OCI-LY1 (cell line): ENCODE measurements at regions not wholly inside any gene's neighbourhood (a gene's known extent, or its start where the extent isn't known, plus 50 kb on each side); places are given as distances from the start of the nearest gene placed in this dataset.

Experiments used
- H2AFZ ChIP-seq: fragments of 200-600 bp; sonication (generic), shearing (Covaris generic); 2 replicates; pipeline ENCODE4 v1.6.0; 2014; ENCODE audit warnings: antibody characterized with exemption, mild to moderate bottlenecking, low read length
- H3F3A ChIP-seq: fragments of 200-600 bp; sonication (generic), shearing (Covaris generic); 2 replicates; pipeline ENCODE4 v1.6.0; 2014; ENCODE audit warnings: mild to moderate bottlenecking, antibody characterized with exemption, low read length, moderate library complexity; ENCODE audit not compliant: insufficient read depth
- H3K27ac ChIP-seq: fragments of 200-600 bp; sonication (generic); 2 replicates; pipeline ENCODE4 v1.5.1; 2014; ENCODE audit warnings: low read length, mixed run types, mild to moderate bottlenecking, low read depth; ENCODE audit not compliant: poor library complexity, severe bottlenecking
- H3K27me3 ChIP-seq: fragments of 200-600 bp; sonication (generic); 2 replicates; pipeline ENCODE4 v1.6.0; 2014; ENCODE audit warnings: antibody characterized with exemption, mild to moderate bottlenecking, low read length, moderate library complexity; ENCODE audit not compliant: insufficient read depth
- H3K36me3 ChIP-seq: fragments of 200-600 bp; sonication (generic); 2 replicates; pipeline ENCODE4 v1.6.1; 2014; ENCODE audit warnings: mild to moderate bottlenecking, antibody characterized with exemption, low read length, moderate library complexity, mixed read lengths; ENCODE audit not compliant: insufficient read depth
- H3K4me1 ChIP-seq: fragments of 200-600 bp; sonication (generic); 2 replicates; pipeline ENCODE4 v1.5.1; 2014; ENCODE audit warnings: mild to moderate bottlenecking, low read length, moderate library complexity; ENCODE audit not compliant: insufficient read depth, severe bottlenecking
- H3K4me2 ChIP-seq: fragments of 200-600 bp; sonication (generic), shearing (Covaris generic); 2 replicates; pipeline ENCODE4 v1.6.1; 2014; ENCODE audit warnings: low read length
- H3K4me3 ChIP-seq: fragments of 200-600 bp; sonication (generic); 2 replicates; pipeline ENCODE4 v1.5.1; 2014; ENCODE audit warnings: low read length, low read depth, mild to moderate bottlenecking, mixed read lengths; ENCODE audit not compliant: poor library complexity, severe bottlenecking
- H3K79me2 ChIP-seq: fragments of 200-600 bp; shearing (Covaris generic); 2 replicates; pipeline ENCODE4 v1.6.1; 2016; ENCODE audit warnings: mixed run types, low read length, mixed read lengths; ENCODE audit not compliant: insufficient read depth
- H3K9ac ChIP-seq: fragments of 200-600 bp; sonication (generic), shearing (Covaris generic); 2 replicates; pipeline ENCODE4 v1.6.1; 2014; ENCODE audit warnings: mild to moderate bottlenecking, low read length, mixed read lengths
- H3K9me2 ChIP-seq: fragments of 200-600 bp; sonication (generic), shearing (Covaris generic); 2 replicates; pipeline ENCODE4 v1.6.1; 2014; ENCODE audit warnings: low read depth, mild to moderate bottlenecking, low read length, mixed read lengths
- H3K9me3 ChIP-seq: fragments of 200-600 bp; shearing (Covaris generic); 2 replicates; pipeline ENCODE4 v1.6.1; 2014; ENCODE audit warnings: low read length, mixed read lengths
- H4K20me1 ChIP-seq: fragments of 200-600 bp; sonication (generic), shearing (Covaris generic); 2 replicates; pipeline ENCODE4 v1.6.0; 2016; ENCODE audit warnings: mild to moderate bottlenecking, low read length; ENCODE audit not compliant: insufficient read depth
- EZH2 ChIP-seq: fragments of 200-600 bp; sonication (generic), shearing (Covaris generic); IDR thresholded peaks from 2 replicates; pipeline ENCODE4 v1.8.0; 2017; ENCODE audit warnings: borderline replicate concordance, mixed run types, mild to moderate bottlenecking, antibody characterized with exemption, low read length, moderate library complexity, mixed read lengths
- TF ChIP-seq, protein P1 (sequence below): fragments of 200-600 bp; sonication (generic), shearing (Covaris generic); IDR thresholded peaks from 2 replicates; pipeline ENCODE4 v1.5.1; 2017; ENCODE audit warnings: mild to moderate bottlenecking, antibody characterized with exemption, low read length, moderate library complexity, mixed read lengths

- H3K9me3 ChIP-seq = no peaks in the 10 kb centered on the region
- H3K4me3 ChIP-seq = no peak overlapping the region
- TF ChIP-seq, protein P1, sequence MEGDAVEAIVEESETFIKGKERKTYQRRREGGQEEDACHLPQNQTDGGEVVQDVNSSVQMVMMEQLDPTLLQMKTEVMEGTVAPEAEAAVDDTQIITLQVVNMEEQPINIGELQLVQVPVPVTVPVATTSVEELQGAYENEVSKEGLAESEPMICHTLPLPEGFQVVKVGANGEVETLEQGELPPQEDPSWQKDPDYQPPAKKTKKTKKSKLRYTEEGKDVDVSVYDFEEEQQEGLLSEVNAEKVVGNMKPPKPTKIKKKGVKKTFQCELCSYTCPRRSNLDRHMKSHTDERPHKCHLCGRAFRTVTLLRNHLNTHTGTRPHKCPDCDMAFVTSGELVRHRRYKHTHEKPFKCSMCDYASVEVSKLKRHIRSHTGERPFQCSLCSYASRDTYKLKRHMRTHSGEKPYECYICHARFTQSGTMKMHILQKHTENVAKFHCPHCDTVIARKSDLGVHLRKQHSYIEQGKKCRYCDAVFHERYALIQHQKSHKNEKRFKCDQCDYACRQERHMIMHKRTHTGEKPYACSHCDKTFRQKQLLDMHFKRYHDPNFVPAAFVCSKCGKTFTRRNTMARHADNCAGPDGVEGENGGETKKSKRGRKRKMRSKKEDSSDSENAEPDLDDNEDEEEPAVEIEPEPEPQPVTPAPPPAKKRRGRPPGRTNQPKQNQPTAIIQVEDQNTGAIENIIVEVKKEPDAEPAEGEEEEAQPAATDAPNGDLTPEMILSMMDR = no peak
- no peak for TF ChIP-seq EZH2
- no peak overlapping the region for H2AFZ ChIP-seq
- no peaks in the 10 kb centered on the region for H3K27me3 ChIP-seq
- no peaks in the 10 kb centered on the region for H3K9me2 ChIP-seq
- no peaks in the 10 kb centered on the region for H3F3A ChIP-seq
- H3K36me3 ChIP-seq = no peaks in the 10 kb centered on the region
- H4K20me1 ChIP-seq = no peaks in the 10 kb centered on the region
- no peaks in the 10 kb centered on the region for H3K4me1 ChIP-seq
- H3K4me2 ChIP-seq = no peak overlapping the region
- H3K79me2 ChIP-seq = no peaks in the 10 kb centered on the region
- H3K27ac ChIP-seq = no peak overlapping the region
- no peak overlapping the region for H3K9ac ChIP-seq
Measured at GRCh38 chr10:88156341-88156740, 292.9 kb downstream of the PTEN start.

DNA sequence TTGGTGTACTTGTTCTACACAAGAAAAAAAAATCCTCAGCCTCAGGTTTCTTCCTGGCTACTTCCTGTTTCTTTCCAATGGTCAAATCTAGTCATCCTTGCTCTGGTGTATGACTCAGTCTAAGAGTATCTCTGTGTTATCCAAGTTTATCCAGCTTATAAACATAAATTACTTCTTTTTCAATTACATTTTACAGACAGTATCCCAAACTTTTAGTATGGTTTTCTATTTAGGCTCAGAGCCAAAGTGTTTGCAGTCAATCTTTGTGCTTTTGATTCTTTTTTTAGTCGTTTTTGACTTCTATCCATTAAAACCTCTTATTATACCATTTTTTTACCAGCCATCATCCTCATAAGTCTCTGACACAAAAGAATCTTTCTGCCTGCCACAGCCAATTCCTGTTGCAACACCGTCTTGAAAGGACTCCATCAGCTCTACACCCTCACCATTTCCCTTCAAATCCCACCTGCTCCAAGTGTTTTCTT is 294.6 kb downstream of the PTEN start:
- Histone ChIP-seq H4K20me1 (no peaks in the 10 kb centered on the region), H3K4me3 (no peak overlapping the region), H3K9me3 (no peaks in the 10 kb centered on the region), H3K9ac (no peak overlapping the region), H3K27me3 (no peaks in the 10 kb centered on the region), H3K27ac (no peak overlapping the region), H3K4me2 (no peak overlapping the region), H2AFZ (no peak overlapping the region), H3F3A (no peaks in the 10 kb centered on the region), H3K79me2 (no peaks in the 10 kb centered on the region), H3K9me2 (no peaks in the 10 kb centered on the region), H3K4me1 (no peaks in the 10 kb centered on the region), H3K36me3 (peaks cover 4% of the 10 kb centered on the region; the same call in 1 of the 2 replicates)
- TF ChIP-seq, protein P1 = no peak
- no peak for TF ChIP-seq EZH2

DNA sequence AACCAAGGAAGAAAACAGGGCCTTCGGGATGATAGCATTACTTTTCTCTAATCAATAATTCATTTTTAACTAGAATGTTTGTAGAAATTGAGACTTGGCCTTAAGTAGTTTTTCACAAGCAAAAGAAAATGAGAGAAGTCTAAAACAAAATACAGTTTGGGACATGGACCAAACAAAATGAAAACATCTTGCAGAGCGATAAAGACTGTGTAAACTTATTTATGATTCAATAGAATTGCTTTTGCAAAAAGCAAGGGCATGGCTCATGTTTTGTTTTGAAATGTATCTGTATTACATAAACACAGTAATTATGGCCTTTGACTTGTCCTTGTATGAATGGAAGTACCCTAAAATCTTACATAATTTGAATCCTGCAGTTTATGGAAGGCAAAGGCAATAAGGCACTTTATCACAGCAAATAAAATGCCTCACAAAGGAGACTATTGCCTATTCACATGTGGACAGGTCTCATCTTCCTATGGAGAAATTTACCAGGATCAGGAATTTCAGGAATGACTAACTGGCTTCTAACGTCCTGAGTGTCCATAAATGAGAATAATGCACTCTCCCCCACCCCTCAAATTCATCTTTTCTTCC is 295.2 kb downstream of the PTEN start:
- H4K20me1 ChIP-seq = no peaks in the 10 kb centered on the region
- H3K4me3 ChIP-seq = no peak overlapping the region
- no peaks in the 10 kb centered on the region for H3K79me2 ChIP-seq
- H2AFZ ChIP-seq = no peak overlapping the region
- H3K36me3 ChIP-seq = peaks cover 10% of the 10 kb centered on the region
- no peak overlapping the region for H3K4me2 ChIP-seq
- H3K27me3 ChIP-seq = no peaks in the 10 kb centered on the region
- no peak overlapping the region for H3K27ac ChIP-seq
- no peaks in the 10 kb centered on the region for H3K4me1 ChIP-seq
- no peak overlapping the region for H3K9ac ChIP-seq
- H3K9me3 ChIP-seq = no peaks in the 10 kb centered on the region
- H3K9me2 ChIP-seq = no peaks in the 10 kb centered on the region
- no peak for TF ChIP-seq EZH2
- TF ChIP-seq, protein P1 = no peak
- H3F3A ChIP-seq = no peaks in the 10 kb centered on the region
